NOMO-1 treated with dmso at 0.1 percent for 144 hours (cell line): ENCODE measurements at regions not wholly inside any gene's neighbourhood (a gene's known extent, or its start where the extent isn't known, plus 50 kb on each side); places are given as distances from the start of the nearest gene placed in this dataset.

Source experiments
- DNase-seq: peaks from one replicate; lab custom pipeline; 2025; ENCODE audit not compliant: unreplicated experiment; lab: John Stamatoyannopoulos, UW

DNA sequence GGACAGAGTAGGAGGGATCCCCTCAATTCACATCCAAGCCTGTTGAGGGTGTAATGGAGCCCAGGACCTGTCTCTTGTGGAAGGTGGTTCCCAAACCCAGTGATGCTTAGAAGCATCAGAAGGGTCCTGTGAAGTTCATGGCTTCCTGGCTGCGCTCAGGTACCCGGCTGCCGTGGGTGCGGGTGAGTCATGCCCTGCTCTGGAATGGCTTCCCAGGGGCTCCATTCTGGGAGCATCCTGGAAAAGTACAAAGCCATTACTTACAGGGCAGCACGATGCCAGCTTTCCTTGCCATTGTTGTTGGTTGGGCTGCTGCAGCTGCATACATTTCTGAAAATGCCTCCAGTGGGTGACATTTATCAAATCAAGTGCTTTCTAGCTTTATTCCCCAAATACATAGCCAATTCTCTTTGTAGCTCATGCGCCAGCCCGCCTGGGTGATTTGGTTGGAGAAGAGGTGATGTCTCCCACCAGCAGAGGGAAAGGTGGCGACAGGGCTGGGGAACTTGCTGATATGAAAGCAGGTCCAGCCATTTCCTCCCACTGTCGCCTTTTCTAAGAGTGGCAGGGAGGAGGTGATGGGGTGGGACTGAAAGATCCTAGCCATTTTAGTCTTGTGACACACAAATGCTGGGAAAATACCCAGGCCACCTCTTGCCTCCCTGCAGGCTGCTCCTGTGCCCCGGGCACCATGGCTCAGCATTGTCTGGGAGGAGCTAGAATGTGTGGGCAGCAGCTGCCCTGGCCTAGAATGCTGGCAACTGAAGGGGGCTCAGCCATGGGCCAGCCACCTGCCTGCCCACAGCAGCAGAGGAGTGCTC is 65.9 kb upstream of the HPCAL1 start:
- DNase-seq, result no peak

DNA sequence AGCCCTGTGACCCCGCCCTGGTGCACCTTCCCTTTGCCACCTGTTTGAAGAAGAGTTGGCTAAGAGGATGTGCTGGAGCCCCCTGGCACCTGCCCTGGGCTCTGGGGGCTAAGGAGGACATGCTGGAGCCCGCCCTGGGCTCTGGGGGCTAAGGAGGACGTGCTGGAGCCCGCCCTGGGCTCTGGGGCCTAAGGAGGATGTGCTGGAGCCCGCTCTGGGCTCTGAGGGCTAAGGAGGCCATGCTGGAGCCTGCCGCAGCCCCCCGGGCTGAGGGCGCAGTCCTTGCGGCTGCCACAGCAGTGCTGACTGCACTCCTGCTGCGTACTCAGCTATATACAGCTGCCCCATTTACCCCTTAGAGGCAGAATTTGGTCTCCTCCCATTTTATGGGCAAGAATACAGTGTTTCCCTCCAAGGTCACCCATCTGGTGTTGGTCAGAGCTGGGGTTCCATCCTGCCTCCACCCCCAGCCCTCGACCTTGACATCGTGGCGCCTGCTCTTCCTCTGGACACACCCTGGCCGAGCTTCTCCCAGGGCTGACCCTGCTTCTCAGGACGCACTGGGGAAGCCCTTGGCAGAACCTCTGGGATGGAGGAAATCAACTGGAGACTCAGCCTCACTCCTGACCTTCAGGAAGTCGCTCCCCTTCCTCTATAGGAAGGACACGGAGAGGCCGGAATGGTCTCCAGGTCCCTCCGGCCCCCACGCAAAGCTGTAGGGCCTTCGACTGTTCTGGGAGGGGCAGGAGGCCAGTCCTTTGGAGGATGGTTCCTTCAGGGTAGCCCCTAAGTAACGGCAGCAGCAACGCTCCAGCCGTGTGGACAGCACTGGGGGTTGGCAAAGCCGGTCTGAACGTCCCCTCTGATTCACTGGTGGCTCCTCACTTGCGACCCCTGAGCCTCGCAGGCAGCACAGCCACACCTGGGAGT is 65.0 kb upstream of the HPCAL1 start:
- no peak for DNase-seq

DNA sequence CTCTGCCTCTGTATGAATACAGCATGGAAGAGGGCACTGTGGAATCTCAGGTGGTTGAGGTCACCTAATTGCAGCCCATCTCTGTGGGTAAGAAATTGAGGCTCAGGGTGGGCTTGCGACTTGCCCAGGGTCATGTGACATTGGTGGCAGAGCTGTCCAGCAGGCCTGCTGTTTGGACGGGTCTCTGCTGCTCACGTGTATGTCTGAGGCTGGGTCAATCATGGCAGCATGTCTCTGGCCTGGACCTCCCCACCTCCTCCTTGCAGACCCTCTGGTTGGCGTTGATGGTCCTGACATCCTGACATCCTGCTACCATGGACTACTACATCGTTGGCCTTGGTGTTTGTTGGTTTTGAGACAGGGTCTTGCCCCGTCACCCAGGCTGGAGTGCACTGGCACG is 64.3 kb upstream of the HPCAL1 start:
- DNase-seq, result no peak

DNA sequence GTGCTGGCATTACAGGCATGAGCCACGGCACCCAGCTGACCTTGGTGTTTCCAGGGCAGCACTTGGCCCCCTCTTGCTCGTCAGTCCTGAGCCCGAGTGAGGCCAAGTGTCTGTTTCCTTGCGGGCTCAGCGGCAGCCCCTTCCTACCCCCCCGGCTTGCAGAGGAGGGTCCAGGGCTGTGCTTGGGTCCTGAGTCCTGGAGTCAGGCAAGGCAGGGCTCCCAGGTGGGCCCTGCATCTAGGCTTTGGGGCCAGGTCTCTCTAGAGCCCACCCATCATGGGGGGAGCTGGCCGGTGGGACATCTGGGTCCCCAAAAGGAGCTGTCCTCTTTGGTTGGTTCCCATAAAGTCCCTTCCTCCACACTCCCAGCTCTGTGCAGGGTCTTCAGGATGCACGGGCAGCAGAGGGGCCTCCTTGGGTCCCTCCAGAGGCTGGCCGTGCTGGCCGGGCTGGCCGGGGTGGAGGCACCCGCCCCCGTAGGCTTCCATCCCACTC is 63.7 kb upstream of the HPCAL1 start:
- no peak for DNase-seq

DNA sequence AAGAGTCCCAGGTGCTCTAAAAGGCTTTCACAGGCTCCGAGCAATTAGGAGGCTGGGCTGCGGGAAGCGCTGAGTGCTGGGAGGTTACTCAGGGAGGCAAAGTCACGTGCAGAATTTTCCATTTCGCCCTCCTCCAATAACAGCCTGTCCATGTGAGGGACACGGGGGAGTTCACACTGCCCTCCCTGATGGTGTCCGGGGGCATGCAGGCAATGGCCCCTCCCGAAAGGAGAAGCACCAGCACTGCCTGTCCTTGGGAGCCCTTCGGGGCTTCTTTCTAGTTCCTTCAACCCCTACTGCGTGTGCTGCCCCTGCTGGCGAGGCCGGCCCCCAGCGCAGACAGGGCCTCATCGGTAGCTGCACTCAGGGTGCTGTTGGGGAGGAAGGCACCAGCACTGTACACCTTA is 63.1 kb upstream of the HPCAL1 start:
- DNase-seq, result no peak

DNA sequence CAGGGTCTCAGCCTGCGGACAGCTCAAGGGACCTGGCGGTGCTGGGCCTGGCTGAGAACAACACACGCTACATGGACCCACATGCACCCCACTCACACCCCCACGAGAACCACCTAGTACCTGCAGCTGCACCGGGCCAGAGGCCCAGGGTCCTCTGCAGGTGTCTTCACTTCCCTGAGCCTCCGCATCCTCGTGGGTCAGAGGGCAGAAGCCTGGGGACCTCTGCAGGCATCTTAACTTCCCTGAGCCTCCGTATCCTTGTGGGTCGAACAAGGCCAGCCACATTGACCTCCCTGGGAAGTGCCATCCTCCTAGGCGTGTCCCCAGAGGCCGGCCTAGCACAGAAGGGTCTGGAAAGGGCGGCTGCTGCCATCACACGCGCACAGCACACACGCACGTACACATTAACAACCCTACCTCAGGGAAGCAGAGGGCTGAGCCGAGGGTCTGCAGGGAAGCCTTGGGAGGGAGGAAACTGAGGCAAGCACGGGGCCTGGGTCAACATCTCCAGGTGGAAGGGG is 62.5 kb upstream of the HPCAL1 start:
- no peak for DNase-seq

DNA sequence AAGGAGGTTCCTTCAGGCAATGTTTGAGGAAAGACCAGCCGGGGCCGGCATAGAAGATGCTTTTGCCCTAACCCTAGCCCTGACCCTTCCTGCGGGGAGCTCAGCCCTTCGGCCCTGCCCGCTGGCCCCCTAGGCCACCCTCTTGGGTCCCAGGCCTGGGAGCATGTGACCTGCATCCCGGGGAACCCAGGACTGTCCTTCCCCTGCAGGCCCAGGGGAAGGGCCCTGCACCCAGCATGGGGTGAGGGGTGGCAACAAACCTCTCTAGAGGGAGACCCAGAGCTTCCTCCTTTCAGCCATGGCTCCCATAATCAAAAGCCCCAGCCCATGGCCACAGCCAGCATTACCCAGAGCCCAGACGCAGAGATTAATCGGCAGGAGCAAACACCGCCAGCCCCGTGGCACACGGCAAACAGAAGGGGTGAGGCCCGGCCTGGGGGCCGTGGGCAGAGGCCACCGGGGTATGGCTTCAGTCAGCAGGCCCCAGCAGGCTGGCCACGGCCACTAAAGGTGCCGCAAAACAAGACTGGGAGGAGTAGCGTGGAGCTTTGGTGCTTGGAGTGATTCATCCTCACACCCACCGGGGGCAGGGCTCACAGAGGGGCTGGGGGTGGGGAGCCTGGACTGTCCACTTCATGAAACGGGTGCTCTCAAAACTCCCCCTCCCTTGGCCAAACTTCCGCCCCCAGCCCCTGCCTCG is 61.6 kb upstream of the HPCAL1 start:
- no peak for DNase-seq

DNA sequence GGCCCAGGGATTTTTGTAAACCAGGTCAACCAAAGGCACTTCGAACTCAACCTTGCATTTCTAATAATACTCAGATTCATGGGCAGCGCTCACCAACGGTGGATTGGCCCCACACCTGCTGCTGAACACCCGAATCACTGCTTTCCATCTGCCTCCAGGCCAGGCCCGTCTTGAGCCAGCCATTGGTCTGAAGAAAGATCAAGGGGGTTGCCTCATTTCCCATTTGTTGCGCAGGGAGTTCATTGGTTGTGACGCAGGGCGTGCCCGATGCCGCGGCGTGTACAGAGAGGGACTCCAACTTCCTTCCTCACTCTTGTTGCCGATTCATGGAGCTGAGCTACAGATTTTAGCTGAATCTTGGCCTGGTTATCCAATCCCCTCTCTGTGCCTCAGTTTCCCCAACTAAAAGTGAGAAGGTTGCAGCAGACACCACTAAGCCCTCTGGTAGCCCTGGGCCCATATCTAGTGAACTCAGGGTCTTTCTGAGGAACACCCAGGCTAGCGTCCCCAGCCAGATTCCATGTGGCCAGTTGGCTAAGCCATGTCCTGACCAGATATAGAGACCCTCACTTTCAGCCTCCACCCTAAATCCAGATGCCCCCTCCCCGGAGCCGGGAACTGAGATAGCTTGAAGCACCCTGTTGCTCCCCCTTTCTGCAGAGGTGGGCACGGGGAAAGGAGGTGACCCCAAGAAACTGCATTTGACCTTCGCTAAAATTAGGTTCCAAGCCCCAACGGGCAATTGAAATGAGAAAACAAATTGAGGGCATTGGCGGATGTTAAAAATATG is 60.9 kb upstream of the HPCAL1 start:
- DNase-seq, result peak; percentile 58

DNA sequence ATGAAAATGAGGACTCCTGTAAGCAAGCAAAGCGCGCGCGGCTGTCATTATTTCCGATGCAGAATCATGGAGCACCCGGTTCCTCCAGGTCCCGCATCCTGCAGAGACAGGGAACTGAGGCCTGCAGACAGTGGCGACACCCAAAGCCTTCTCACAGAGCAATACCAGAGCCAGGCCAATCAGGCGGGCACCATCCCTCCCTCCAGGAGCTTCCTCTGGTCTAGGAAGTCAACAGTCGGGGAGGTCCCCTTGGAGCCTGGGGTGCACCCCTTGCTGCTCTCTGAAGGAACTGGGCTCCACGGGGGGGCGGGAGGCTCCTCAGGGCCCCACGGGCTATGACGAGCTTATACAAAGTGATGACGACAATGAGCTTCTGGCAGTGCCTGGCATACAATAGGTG is 60.3 kb upstream of the HPCAL1 start:
- no peak for DNase-seq

DNA sequence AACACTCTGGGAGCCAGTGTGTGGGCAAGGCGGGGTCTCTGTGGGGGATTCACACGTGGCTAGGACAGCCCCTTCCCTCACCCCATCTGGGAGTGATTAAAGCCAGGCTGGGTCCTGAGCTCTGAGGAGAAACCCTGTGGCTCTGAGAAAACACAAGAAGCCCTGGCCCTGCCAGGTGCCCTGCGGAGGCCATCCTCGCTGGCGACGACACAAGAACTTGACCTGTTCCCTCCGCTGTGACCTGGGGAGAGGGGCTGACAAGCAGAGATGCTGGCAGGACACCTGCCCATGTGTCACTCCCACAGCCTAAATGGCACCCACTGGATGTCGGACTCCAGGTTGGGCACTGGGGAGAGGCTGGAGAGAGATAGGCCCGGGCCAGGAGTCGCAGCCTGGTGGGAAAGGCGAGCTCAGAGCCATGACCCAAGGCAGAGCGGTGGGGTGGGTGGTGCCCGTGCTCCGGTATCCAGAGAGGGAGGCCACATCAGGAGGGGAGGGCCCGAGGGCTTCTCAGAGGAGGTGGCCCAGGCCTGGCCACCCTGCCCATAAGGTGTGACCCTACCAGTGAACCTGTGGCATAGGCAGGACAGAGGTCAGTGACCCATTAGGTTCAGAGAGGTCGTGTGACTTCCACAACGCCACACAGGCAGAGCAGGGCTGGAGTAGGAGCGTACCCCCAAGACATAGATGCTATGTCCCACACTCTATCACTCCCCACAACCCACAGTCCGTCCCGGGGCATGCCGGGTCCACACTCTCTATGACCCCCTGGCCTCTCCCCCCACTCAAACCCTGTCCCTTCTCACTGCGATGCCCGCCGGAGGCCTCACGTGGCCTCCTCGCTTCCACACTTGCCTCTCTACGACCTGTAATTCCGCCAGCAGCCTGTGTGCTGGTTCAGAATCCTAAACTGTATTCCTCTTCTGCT is 59.4 kb upstream of the HPCAL1 start:
- DNase-seq, result no peak

DNA sequence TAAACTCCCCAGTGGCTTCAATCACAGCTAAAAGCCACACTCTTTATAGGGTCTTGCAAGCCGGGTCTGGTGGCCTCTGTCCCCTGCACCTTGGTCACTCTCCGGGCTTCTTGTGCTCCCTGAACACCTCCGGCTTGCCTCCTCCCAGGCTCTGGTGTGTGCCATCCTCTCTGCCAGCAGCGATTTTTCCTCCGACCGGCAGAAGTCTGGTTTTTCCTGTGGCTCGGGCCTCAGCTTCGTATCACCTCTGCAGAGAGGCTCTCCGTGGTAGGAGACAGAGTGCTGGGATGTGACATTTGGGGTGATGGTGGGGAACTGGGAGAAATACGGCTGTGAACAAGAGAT is 58.8 kb upstream of the HPCAL1 start:
- DNase-seq, result no peak

DNA sequence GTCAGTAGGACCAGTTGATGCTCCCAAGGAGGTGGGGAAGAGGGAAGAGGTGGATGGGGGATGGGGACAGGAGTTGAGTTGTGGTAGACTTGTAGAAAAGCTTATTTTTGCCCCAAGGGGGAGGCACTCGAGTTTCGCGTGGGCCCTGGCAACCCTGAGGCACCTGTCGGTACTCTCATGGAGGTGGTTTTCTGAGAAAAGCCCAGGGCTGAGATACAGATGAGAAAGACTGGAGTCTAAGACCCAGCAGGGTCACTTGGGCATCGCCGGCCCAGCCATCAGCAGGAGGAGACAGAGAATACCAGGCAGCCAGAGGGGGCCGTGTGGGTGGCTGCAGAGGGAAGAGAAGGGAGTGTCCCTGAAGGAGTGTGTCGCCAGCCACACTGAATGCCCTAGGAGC is 57.7 kb upstream of the HPCAL1 start:
- DNase-seq, result no peak

DNA sequence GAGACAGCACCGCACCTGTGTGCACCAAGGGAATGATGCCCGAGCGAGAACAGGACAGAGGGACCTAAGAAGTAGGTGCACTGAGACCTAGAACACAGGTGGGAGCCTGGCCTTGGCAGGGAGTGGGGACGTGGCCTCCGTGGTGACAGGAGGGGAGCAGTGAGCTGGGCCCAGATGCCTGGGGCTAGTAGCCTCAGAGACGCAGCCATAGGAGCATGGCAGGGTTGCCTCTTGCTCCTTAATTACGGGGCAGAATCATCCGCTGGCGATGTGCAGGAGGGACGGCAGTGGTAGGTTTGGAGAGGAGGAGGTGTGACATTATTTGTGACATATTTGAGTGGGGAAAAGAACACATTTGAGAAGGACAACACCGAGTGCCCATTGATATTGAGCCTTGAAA is 57.0 kb upstream of the HPCAL1 start:
- DNase-seq, result no peak

DNA sequence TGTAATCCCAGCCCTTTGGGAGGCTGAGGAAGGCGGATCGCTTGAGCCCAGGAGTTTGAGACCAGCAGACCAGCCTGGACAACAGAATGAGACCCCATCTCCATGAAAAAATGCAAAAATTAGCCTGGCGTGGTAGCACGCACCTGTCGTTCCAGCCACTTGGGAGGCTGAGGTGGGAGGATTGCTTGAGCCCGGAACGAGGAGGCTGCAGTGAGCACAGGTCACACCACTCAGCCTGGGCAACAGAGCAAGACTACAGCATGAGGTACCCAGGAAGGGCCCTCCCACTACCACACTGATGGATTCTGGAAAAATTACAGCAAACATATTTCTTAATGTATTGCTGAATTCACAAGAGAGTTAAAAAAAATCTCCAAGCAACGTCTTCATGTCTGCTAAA is 56.3 kb upstream of the HPCAL1 start:
- DNase-seq, result no peak

DNA sequence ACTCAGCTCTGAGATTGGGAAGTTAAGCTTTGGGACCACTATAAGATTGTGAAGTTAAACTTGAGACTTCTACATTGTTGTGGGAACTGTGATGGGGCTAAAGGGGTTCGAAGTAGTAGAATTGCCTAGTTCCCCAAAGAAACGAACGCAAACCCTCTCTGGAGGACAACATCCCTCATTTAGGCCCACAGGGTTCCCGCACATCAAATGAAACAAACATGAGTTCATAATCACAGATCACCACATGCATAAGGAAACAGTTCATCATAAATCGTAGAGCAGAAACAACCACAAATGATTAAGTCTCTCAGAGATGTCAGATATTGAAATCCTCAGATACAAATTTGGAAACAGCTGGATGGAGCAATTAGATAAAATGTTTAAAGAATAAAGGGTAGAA is 55.9 kb upstream of the HPCAL1 start:
- DNase-seq, result no peak

DNA sequence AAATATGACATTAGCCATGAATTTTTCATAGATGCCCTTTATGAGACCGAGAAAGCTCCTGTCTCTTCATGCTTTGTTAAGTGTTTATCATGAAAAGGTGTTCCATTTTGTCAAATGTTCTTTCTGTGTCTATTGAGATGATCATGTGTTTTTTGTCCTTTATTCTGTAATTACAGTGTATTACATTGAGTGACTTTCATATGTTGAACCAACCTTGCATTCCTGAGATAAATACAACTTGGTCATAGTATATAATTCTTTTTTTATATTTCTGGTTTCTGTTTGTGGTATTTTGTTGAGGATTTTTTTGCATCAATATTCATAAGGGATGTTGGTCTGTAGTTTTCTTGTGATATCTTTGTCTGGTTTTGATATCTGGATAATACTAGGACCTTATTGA is 52.9 kb upstream of the HPCAL1 start:
- no peak for DNase-seq

DNA sequence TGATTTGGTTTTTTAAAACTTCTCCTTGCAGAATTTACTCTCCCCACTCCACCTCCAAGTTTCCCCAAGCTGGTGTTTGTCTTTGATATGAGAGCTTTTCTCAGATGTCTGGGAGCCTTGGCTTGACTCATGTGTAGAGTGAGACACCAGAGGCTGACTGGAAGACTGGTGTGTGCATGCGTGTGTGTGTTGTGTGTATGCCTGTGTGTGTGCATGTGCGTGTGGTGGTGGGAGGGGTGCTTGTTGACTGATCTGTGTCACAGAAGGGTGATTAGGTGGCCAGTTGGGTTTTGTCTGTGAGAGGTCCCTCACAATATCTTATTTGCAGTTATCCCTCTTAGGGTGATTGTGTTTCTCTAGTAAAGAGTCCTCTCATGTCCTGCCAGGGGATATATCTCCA is 50.5 kb upstream of the HPCAL1 start:
- no peak for DNase-seq

DNA sequence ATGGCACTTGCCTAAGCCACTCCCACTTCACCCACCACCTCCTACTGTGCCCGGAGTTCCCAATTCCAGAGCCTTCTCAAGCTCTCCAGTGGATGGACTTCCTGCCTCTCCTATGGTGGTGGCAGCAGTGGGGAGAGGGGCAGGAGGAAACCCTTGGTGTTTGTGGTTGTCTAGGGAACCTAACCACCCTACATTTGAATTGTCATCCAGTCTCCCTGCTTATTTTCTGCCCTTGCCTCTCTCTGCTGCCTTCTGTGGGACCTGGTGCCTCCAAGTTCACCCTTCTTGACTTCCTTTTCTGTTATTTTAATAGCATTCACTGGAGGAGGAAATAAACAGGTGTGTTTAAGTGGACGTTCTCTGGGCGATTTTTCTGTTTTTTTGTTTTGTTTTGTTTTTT is 50.0 kb upstream of the HPCAL1 start:
- no peak for DNase-seq
